ENCODE measurements at regions not wholly inside any gene's neighbourhood (a gene's known extent, or its start where the extent isn't known, plus 50 kb on each side); places are given as distances from the start of the nearest gene placed in this dataset.

GRCh38 chr20:39107741-39108140 lies 145.6 kb downstream of the DHX35 start:
- Histone ChIP-seq H3K4me1 (ENCODE audit: control extremely low read depth in 1 of 4, control insufficient read depth in 4 of 4, insufficient read depth in 4 of 4, low read length in 3 of 4) (peaks cover 0 to 3% (median 0%) of the 10 kb centered on the region in 4 experiments), H3K36me3 (ENCODE audit: control insufficient read depth in 4 of 4, insufficient read depth in 4 of 4, low read length in 3 of 4) (no peaks in the 10 kb centered on the region), H3K27ac (ENCODE audit: insufficient read depth in 1 of 2, low read depth in 1 of 2, low read length in 2 of 2, poor library complexity in 1 of 2, severe bottlenecking in 2 of 2) (no peak overlapping the region), H3K4me3 (ENCODE audit: control insufficient read depth in 1 of 7, extremely low read depth in 1 of 7, insufficient read depth in 4 of 7, low read depth in 2 of 7, low read length in 6 of 7) (no peak overlapping the region), H3K9me3 (ENCODE audit: control extremely low read depth in 1 of 5, control insufficient read depth in 4 of 5, insufficient read depth in 2 of 5, low read depth in 1 of 5, low read length in 4 of 5) (peaks cover 0 to 6% (median 2%) of the 10 kb centered on the region in 5 experiments), H3K27me3 (replicated peaks in 2 of 5; ENCODE audit: control insufficient read depth in 4 of 5, insufficient read depth in 5 of 5, low read length in 4 of 5) (peaks cover 0 to 39% (median 11%) of the 10 kb centered on the region in 5 experiments)
- ChIA-PET POLR2A (no interaction called here), CTCF (interaction anchor here (1.2 to 1.3 kb wide), 2 partner anchors 17 to 766 kb away, joined by 3 read pairs; no protein-coding TSS in a partner anchor)
- DNase-seq, result no peak
- 92% methylated on average over 4 of the region's 5 CpGs for WGBS (ENCODE audit: insufficient coverage)

- ChIA-PET CTCF (interaction anchor here (1.3 kb wide), 1 partner anchor 16 kb away, joined by 3 read pairs; no protein-coding TSS in a partner anchor), POLR2A (no interaction called here)
- no peak overlapping the region for H3K27ac ChIP-seq (ENCODE audit: insufficient read depth in 1 of 2, low read depth in 1 of 2, low read length in 2 of 2, poor library complexity in 1 of 2, severe bottlenecking in 2 of 2)
- H3K4me1 ChIP-seq (ENCODE audit: control extremely low read depth in 1 of 4, control insufficient read depth in 4 of 4, insufficient read depth in 4 of 4, low read length in 3 of 4), result no peaks in the 10 kb centered on the region
- 92% methylated on average over 2 of the region's 3 CpGs for WGBS (ENCODE audit: insufficient coverage)
- H3K4me3 ChIP-seq (ENCODE audit: control insufficient read depth in 1 of 7, extremely low read depth in 1 of 7, insufficient read depth in 4 of 7, low read depth in 2 of 7, low read length in 6 of 7), result no peak overlapping the region
- H3K27me3 ChIP-seq (replicated peaks in 2 of 5; ENCODE audit: control insufficient read depth in 4 of 5, insufficient read depth in 5 of 5, low read length in 4 of 5), result peaks cover 0 to 38% (median 11%) of the 10 kb centered on the region in 5 experiments
- no peaks in the 10 kb centered on the region for H3K36me3 ChIP-seq (ENCODE audit: control insufficient read depth in 4 of 4, insufficient read depth in 4 of 4, low read length in 3 of 4)
- peaks cover 0 to 6% (median 2%) of the 10 kb centered on the region in 5 experiments for H3K9me3 ChIP-seq (ENCODE audit: control extremely low read depth in 1 of 5, control insufficient read depth in 4 of 5, insufficient read depth in 2 of 5, low read depth in 1 of 5, low read length in 4 of 5)
- DNase-seq, result no peak
These were observed 144.6 kb downstream of the DHX35 start for GRCh38 chr20:39106791-39107190.

- Histone ChIP-seq H3K27me3 (replicated peaks in 2 of 5; ENCODE audit: control insufficient read depth in 4 of 5, insufficient read depth in 5 of 5, low read length in 4 of 5) (peaks cover 0 to 36% (median 9%) of the 10 kb centered on the region in 5 experiments), H3K4me3 (ENCODE audit: control insufficient read depth in 1 of 7, extremely low read depth in 1 of 7, insufficient read depth in 4 of 7, low read depth in 2 of 7, low read length in 6 of 7) (no peak overlapping the region), H3K36me3 (ENCODE audit: control insufficient read depth in 4 of 4, insufficient read depth in 4 of 4, low read length in 3 of 4) (no peaks in the 10 kb centered on the region), H3K4me1 (ENCODE audit: control extremely low read depth in 1 of 4, control insufficient read depth in 4 of 4, insufficient read depth in 4 of 4, low read length in 3 of 4) (peaks cover 0 to 3% (median 0%) of the 10 kb centered on the region in 4 experiments), H3K27ac (ENCODE audit: insufficient read depth in 1 of 2, low read depth in 1 of 2, low read length in 2 of 2, poor library complexity in 1 of 2, severe bottlenecking in 2 of 2) (no peak overlapping the region), H3K9me3 (ENCODE audit: control extremely low read depth in 1 of 5, control insufficient read depth in 4 of 5, insufficient read depth in 2 of 5, low read depth in 1 of 5, low read length in 4 of 5) (peaks cover 0 to 6% (median 2%) of the 10 kb centered on the region in 5 experiments)
- DNase-seq, result no peak
- WGBS (ENCODE audit: insufficient coverage), result 97% methylated on average over 5 of the region's 5 CpGs
- ChIA-PET POLR2A (no interaction called here), CTCF (no interaction called here)
These were observed 143.4 kb downstream of the DHX35 start for GRCh38 chr20:39105551-39105950.

GRCh38 chr20:39103732-39104131 lies 141.6 kb downstream of the DHX35 start:
- no peak overlapping the region for H3K4me3 ChIP-seq (ENCODE audit: control insufficient read depth in 1 of 7, extremely low read depth in 1 of 7, insufficient read depth in 4 of 7, low read depth in 2 of 7, low read length in 6 of 7)
- peaks cover 0 to 6% (median 2%) of the 10 kb centered on the region in 5 experiments for H3K9me3 ChIP-seq (ENCODE audit: control extremely low read depth in 1 of 5, control insufficient read depth in 4 of 5, insufficient read depth in 2 of 5, low read depth in 1 of 5, low read length in 4 of 5)
- WGBS (ENCODE audit: insufficient coverage), result 100% methylated on average over 1 of the region's 1 CpG
- no peaks in the 10 kb centered on the region for H3K36me3 ChIP-seq (ENCODE audit: control insufficient read depth in 4 of 4, insufficient read depth in 4 of 4, low read length in 3 of 4)
- POLR2A ChIA-PET, result no interaction called here
- H3K27me3 ChIP-seq (replicated peaks in 2 of 5; ENCODE audit: control insufficient read depth in 4 of 5, insufficient read depth in 5 of 5, low read length in 4 of 5), result peaks cover 0 to 28% (median 8%) of the 10 kb centered on the region in 5 experiments
- no peak overlapping the region for H3K27ac ChIP-seq (ENCODE audit: insufficient read depth in 1 of 2, low read depth in 1 of 2, low read length in 2 of 2, poor library complexity in 1 of 2, severe bottlenecking in 2 of 2)
- peaks cover 0 to 3% (median 0%) of the 10 kb centered on the region in 4 experiments for H3K4me1 ChIP-seq (ENCODE audit: control extremely low read depth in 1 of 4, control insufficient read depth in 4 of 4, insufficient read depth in 4 of 4, low read length in 3 of 4)
- no peak for DNase-seq
- CTCF ChIA-PET, result interaction anchor here (0.7 kb wide), 1 partner anchor 28 kb away, joined by 3 read pairs; no protein-coding TSS in a partner anchor

GRCh38 chr20:39103305-39103704 lies 141.2 kb downstream of the DHX35 start:
- WGBS (ENCODE audit: insufficient coverage), result 96% methylated on average over 4 of the region's 4 CpGs
- peaks cover 0 to 24% (median 8%) of the 10 kb centered on the region in 5 experiments for H3K27me3 ChIP-seq (replicated peaks in 2 of 5; ENCODE audit: control insufficient read depth in 4 of 5, insufficient read depth in 5 of 5, low read length in 4 of 5)
- H3K4me1 ChIP-seq (ENCODE audit: control extremely low read depth in 1 of 4, control insufficient read depth in 4 of 4, insufficient read depth in 4 of 4, low read length in 3 of 4), result peaks cover 0 to 3% (median 0%) of the 10 kb centered on the region in 4 experiments
- no peak for DNase-seq
- ChIA-PET CTCF (no interaction called here), POLR2A (no interaction called here)
- peaks cover 0 to 6% (median 2%) of the 10 kb centered on the region in 5 experiments for H3K9me3 ChIP-seq (ENCODE audit: control extremely low read depth in 1 of 5, control insufficient read depth in 4 of 5, insufficient read depth in 2 of 5, low read depth in 1 of 5, low read length in 4 of 5)
- no peaks in the 10 kb centered on the region for H3K36me3 ChIP-seq (ENCODE audit: control insufficient read depth in 4 of 4, insufficient read depth in 4 of 4, low read length in 3 of 4)
- no peak overlapping the region for H3K27ac ChIP-seq (ENCODE audit: insufficient read depth in 1 of 2, low read depth in 1 of 2, low read length in 2 of 2, poor library complexity in 1 of 2, severe bottlenecking in 2 of 2)
- no peak overlapping the region for H3K4me3 ChIP-seq (ENCODE audit: control insufficient read depth in 1 of 7, extremely low read depth in 1 of 7, insufficient read depth in 4 of 7, low read depth in 2 of 7, low read length in 6 of 7)

- WGBS (ENCODE audit: insufficient coverage), result 100% methylated on average over 3 of the region's 3 CpGs
- H3K36me3 ChIP-seq (ENCODE audit: control insufficient read depth in 4 of 4, insufficient read depth in 4 of 4, low read length in 3 of 4), result no peaks in the 10 kb centered on the region
- POLR2A ChIA-PET, result no interaction called here
- H3K4me3 ChIP-seq (ENCODE audit: control insufficient read depth in 1 of 7, extremely low read depth in 1 of 7, insufficient read depth in 4 of 7, low read depth in 2 of 7, low read length in 6 of 7), result no peak overlapping the region
- H3K9me3 ChIP-seq (ENCODE audit: control extremely low read depth in 1 of 5, control insufficient read depth in 4 of 5, insufficient read depth in 2 of 5, low read depth in 1 of 5, low read length in 4 of 5), result peaks cover 0 to 6% (median 2%) of the 10 kb centered on the region in 5 experiments
- H3K27ac ChIP-seq (ENCODE audit: insufficient read depth in 1 of 2, low read depth in 1 of 2, low read length in 2 of 2, poor library complexity in 1 of 2, severe bottlenecking in 2 of 2), result no peak overlapping the region
- CTCF ChIA-PET, result no interaction called here
- peaks cover 0 to 5% (median 4%) of the 10 kb centered on the region in 4 experiments for H3K4me1 ChIP-seq (ENCODE audit: control extremely low read depth in 1 of 4, control insufficient read depth in 4 of 4, insufficient read depth in 4 of 4, low read length in 3 of 4)
- H3K27me3 ChIP-seq (replicated peaks in 2 of 5; ENCODE audit: control insufficient read depth in 4 of 5, insufficient read depth in 5 of 5, low read length in 4 of 5), result peaks cover 0 to 19% (median 8%) of the 10 kb centered on the region in 5 experiments
- DNase-seq, result no peak
These were observed 139.8 kb downstream of the DHX35 start for GRCh38 chr20:39101895-39102294.

GRCh38 chr20:39100691-39101090 lies 138.5 kb downstream of the DHX35 start:
- peaks cover 0 to 6% (median 2%) of the 10 kb centered on the region in 5 experiments for H3K9me3 ChIP-seq (ENCODE audit: control extremely low read depth in 1 of 5, control insufficient read depth in 4 of 5, insufficient read depth in 2 of 5, low read depth in 1 of 5, low read length in 4 of 5)
- peaks cover 0 to 19% (median 6%) of the 10 kb centered on the region in 5 experiments for H3K27me3 ChIP-seq (replicated peaks in 2 of 5; ENCODE audit: control insufficient read depth in 4 of 5, insufficient read depth in 5 of 5, low read length in 4 of 5)
- no CpG with 5 or more reads among the region's 6 CpGs for WGBS (ENCODE audit: insufficient coverage)
- ChIA-PET POLR2A (no interaction called here), CTCF (no interaction called here)
- DNase-seq, result peak in 1 of 3 donors; percentile 9
- H3K27ac ChIP-seq (ENCODE audit: insufficient read depth in 1 of 2, low read depth in 1 of 2, low read length in 2 of 2, poor library complexity in 1 of 2, severe bottlenecking in 2 of 2), result no peak overlapping the region
- H3K4me1 ChIP-seq (ENCODE audit: control extremely low read depth in 1 of 4, control insufficient read depth in 4 of 4, insufficient read depth in 4 of 4, low read length in 3 of 4), result peaks cover 0 to 5% (median 4%) of the 10 kb centered on the region in 4 experiments
- H3K36me3 ChIP-seq (ENCODE audit: control insufficient read depth in 4 of 4, insufficient read depth in 4 of 4, low read length in 3 of 4), result no peaks in the 10 kb centered on the region
- H3K4me3 ChIP-seq (ENCODE audit: control insufficient read depth in 1 of 7, extremely low read depth in 1 of 7, insufficient read depth in 4 of 7, low read depth in 2 of 7, low read length in 6 of 7), result no peak overlapping the region

Measured in common myeloid progenitor, CD34-positive (primary cell).